ENCODE measurements at regions not wholly inside any gene's neighbourhood (a gene's known extent, or its start where the extent isn't known, plus 50 kb on each side); places are given as distances from the start of the nearest gene placed in this dataset.

DNA sequence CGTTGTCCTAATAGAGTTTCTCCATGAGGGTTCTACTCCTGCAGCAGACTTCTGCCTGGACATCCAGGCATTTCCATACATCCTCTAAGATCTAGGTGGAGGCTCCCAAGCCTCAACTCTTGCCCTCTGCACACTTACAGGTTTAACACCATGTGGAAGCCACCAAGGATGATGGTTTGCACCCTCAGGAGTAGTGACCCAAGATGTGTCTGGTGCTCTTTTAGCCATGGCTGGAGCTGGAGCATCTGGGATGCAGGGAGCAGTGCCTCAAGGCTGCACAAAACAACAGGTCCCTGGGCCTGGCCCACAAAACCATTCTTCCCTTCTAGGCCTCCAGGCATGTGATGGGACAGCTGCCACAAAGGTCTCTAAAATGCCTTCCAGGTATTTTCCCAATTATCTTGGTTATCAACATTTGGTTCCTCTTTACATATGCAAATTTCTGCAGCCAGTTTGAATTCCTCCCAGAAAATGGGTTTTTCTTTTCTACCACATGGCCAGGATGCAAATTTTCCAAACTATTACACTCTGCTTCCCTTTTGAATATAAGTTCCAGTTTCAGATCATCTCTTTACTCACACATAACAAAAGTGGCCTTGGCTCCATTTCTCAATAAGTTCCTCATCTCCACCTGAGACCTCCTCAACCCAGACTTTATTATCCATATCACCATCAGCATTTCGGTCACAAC lies 69.5 kb upstream of the GNAZ start:
- no peak for DNase-seq

DNA sequence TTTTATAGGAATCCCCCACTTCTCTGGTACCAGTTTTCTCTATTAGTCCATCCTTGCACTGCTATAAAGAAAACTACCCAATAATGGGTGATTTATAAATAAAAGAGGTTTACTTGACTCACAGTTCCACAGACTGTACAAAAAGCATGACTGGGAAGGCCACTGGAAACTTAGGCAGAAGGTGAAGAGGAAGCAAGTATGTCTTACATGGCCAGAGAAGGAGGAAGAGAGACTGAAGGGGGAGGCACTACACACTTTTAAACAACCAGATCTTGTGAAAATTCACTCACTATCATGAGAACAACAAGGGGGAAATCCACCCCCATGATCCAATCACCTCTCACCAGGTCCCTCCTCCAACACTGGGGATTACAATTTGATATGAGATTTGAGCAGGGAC lies 68.9 kb upstream of the GNAZ start:
- peak in 1 of 2 donors; percentile 0 for DNase-seq

DNA sequence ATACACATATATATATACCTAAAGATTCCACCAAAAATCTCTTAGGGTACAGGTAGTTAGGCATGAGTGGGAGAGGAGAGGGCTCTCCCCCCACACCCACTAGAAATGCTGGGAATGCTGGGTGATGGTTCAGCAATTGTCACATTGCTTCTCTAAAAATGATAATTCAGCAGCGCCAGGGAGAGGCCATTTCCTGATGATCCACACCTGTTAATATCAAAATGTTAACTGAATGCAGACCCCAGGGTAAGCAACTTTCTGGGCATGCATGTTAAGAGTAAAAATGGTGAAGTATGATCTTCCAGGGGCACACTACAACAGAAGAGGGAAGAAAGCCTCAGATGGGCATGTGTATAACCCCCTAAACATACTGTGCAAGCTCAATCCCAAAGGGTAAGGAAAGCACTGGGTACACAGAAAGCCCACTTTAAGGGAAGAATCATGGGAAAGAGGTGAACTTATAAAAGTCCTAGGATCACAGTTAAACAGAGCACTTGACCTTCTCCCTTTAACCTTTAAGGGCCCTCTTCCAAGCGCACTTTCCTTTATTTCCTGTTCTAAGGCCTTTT lies 67.6 kb upstream of the GNAZ start:
- no peak for DNase-seq

DNA sequence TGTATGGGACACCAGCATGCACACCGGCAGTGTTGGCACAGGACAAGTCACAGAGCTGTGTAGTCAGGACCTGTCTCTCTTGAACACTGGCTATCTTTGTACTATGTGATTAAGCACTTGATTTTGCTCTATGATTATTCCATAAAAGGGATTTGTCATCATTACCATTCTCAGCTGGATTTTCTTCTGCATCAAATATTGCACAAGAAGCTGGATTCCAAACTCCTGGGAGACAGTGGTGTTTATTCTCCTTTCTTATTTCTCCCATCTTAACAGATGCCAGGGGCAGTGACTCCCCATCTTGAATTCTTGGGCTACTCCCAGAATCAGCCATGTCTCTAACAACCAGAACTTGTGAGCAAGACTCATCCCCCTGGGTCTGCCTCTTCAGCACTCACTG lies 62.5 kb upstream of the GNAZ start:
- no peak for DNase-seq

DNA sequence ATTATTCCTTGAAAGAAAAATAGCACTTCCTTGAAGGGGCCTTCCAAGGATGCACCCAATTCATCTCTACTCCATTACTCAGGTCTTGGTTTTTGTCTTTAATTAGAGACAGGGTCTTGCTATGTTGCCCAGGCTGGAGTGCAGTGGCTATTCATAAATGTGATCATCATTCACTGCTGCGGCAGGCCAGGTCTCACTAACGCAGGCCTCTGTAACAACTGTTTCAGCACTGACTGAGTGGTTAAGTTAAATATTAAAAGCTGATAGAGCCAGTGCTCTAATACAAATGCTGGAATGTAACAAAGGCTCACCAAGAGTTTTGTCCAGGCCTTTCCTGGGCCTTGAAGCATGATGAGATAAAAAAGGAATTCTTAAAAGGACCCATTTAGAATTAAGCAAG lies 61.4 kb upstream of the GNAZ start:
- no peak for DNase-seq
